Activated T-cell treated with anti-CD3 and anti-CD28 coated beads for 48 hours (primary cell): ENCODE measurements at regions not wholly inside any gene's neighbourhood (a gene's known extent, or its start where the extent isn't known, plus 50 kb on each side); places are given as distances from the start of the nearest gene placed in this dataset.
"Not testable (repeated sequence)": the region's sequence is repeated elsewhere in the genome, so short reads cannot be mapped to it uniquely, and the experiment has no call there.

Source experiments
- DNase-seq: peaks from one replicate; pipeline ENCODE4 v3.0.0-alpha.2; 2020; ENCODE audit warnings: low read depth

- no peak for DNase-seq
Measured at GRCh38 chr22:49721211-49721763, 106.4 kb downstream of the BRD1 start.

DNA sequence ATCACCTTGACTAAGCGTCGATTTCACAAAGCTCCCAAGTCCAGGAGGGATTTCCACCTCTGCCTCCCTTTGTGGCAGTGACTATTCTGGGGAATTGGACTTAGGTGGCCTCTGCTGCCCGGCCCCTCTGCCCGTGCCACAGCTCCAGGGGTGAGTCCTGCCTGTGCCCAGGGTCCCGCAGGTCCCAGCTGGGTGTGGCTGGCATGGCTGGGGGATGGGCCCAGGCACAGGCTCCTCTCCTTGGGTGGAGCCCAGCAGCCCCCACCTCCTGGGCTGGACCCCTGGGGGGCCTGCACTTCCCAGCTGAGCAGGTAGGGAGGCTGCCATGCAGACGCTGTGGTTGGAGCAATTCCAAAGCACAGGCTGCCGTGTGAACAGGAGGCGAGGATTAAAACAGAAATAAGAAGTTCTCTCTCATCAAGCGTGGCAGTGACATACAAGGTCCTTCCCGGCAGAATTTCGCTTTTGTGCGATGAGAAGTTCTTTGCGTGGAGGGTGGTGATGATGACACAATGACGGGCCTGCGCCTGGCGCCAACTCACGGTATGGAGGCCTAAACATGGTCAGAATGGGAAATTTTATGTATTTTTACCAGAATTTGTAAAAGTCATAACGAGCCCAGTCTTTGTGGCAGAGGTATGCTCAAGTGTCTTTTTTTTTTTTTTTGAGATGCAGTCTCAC lies 107.3 kb downstream of the BRD1 start:
- DNase-seq = no peak

DNA sequence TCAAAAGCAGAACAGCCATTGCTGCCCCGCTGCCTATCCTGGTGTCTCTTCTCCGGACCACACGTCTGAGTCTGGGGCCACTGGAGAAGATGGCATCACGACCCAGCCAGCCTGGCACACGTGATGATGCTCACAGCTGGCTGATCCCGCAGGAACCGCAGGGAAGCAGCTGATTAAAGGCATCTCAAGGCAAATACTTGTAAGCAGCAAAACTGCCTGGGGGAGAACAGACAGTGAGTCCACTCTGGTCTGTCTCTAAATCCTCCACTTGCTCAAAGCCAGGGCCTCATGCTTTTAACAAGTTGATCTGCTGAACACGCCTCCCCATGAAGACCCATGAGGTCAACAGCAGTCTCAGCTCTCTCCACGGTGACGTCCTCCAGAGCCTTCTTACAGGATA lies 108.6 kb downstream of the BRD1 start:
- no peak for DNase-seq

GRCh38 chr22:49718396-49718795 lies 109.3 kb downstream of the BRD1 start:
- DNase-seq = no peak

DNA sequence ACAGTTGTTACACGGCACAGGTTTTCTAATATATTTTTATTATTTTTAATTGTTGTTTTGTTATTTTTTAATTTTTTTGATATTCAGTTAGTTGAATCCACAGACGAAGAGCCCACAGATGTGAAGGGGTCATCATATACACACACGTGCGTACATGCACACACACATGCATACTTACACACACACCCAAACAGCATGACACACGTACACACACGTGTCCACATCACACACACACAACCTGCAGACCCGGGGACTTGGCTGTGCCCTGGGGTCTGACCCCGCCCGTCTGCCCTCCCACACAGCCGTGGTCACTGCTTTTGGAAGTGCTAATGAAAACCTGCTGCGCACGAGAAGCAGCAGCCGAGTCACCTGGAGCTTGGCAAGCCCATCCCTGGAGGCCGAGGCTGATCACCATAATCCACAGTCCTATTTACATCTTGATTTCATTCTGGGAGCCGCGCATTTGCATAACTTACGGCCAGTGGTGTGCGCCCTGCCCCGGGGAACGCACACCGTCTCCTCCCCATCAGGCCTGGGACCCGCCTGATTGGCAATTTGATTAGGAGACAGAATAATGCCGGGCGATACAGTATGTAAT lies 110.3 kb downstream of the BRD1 start:
- DNase-seq = no peak

- no peak for DNase-seq
Measured at GRCh38 chr22:49716441-49716840, 111.2 kb downstream of the BRD1 start.

DNA sequence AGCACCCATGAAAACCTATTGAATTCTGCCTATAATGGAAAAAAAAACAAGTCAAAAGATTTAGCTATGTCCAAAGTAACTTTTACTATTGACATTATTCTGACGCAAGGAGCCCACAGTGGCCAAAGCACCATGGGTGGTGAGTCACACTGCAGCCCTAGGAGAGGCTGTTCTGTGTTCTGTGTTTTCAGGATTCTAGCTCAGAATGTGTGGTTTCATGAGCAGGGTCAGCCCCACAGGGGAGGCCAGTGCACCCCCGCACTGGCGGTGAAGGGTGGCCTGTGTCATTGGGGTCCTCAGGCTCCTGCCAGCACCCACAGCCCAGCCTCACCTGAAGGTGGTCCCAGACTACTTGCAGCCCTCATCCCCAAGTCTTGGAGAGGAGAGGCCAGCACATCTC lies 112.2 kb downstream of the BRD1 start:
- no peak for DNase-seq

GRCh38 chr22:49713003-49713402 lies 114.7 kb downstream of the BRD1 start:
- no peak for DNase-seq

DNA sequence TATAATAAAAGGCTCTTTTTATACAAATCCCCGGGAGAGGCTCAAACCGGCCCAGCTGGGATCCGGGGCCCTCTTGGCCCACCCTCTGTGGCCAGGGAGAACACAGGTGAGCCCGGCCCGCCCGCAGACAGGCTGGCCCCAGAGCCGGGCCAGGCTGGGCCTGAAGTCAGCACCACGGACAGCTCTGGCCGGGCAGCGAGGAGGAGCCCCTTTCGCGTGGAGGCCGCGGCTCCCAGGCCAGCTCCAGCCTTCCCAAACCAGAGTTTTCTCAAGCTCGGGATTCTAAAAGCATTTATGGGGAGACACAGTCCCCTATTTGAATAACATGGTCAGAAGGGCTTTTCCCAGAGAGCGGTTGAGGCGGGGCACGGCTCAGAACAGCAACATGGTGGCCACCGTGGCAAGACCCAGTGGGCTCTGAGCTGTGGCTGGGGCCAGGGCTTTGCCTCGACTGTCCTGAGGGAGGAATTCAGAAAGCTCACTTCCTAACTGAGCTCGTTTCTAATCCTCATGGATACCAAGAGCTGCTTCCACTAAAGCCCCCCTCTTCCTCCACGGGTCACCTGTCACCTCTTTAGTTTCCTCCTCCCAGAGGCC lies 115.4 kb downstream of the BRD1 start:
- no peak for DNase-seq

DNA sequence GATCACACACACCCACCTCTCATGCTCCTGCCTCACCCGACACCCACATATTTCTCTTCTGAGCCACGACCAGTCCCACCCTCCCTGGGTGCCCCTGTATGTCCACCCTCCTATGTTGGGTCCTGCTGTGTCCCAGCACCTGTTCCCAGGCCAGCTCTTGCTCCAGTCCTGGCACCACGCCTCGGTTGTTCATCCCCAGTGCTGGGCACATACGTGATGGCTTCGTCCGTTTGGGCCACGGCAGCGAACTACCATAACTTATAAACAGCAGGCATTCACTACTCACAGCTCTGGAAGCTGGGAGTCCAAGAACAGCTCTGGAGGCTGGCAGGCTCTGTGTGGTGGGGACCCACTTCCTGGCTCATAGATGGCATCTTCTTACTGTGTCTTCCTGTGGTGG lies 116.9 kb downstream of the BRD1 start:
- DNase-seq = no peak

- DNase-seq = no peak
Measured at GRCh38 chr22:49709464-49709863, 118.2 kb downstream of the BRD1 start.

DNA sequence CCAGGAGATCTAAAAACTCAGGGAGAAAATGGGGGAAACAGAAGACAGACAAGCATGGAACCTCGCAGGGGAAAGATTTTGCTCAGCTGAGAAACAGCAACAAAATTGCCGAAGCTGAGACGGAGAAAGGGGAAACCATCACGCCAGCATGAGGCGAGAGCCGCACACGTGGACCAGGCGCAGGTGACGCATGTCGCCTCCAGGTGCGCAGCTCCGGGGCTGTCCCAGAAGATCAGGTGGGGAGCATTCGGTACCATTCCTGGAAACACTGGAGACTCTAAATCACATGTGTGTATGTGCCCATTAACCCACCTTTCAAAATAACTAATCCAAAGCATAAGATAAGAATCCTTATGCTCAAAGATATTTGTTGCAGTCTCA lies 121.7 kb downstream of the BRD1 start:
- no peak for DNase-seq

DNA sequence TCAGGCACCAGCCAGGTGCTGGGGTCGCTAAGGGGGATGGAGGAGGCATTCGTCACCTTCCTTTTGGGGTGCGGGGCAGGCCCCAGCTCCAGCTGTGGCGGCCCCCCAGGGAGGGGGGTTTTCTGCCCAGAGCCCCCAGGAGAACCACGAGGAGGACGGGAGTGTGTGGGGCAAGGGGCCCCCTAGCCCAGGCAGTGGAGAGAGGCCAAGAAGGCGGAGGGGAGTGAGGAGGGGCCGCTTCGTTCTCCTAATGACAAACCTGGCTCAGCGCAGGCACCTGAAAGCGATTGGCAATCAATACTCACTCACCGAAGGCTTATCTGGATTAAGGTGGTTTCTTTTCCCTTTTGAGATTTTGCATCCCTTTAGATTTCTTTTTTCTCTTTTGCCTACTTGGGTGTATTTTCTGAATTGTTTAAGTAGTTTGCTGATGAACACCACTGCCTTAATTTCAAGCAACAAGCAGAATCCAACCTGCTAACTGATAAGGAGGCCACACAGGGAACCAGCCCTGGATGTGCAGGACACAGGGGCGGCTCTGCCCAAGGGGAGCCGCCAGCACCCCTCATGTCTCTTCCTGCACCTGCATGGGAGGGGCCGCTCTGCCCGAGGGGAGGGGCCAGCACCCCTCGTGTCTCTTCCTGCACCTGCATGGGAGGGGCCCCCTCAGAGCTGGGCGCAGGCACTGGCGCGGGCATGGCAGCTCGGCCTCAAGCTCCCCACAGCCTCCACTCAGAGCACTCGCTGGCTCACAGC lies 122.3 kb downstream of the BRD1 start:
- no peak for DNase-seq

DNA sequence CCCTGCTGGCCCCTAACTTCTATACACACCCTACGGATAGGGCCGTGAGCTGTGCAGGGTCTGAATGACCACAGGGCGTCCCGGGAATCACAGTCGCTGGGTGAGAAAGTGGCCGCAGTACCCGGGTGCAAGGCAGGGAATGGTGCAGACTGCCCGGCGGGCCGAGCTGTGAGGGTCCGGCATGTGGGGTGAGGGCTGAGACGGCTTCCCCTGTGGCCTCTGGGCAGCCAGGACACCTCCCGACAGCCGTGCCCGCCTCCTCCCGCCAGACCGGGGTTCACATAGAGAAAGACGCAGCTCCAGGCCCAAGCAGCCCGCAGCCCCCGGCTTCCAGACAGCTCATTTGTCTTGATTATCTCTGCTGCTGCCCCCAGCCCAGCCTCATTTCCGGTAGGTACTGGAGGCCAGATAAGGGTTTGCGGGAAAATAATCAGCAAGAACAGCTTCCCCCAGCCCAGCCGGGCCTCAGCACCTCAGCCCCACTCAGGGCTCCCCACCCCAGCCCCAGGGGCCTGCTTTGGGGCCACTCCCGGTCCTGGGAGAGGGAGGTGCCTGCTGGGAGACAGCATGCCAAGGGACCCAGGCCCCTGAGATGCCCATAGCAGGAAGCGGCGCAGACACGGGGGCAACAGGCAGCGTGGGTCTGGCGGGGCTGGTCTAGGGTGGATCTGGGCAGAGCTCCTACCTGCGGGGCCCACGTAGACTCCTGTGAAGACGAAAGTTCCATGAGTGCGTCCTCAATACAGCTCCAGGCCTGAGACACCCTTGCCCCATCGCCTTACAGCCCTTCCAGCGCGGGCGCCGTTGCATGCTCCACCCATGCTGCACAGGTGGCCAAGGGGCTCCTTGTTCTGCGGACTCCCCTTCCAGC lies 123.1 kb downstream of the BRD1 start:
- no peak for DNase-seq

DNA sequence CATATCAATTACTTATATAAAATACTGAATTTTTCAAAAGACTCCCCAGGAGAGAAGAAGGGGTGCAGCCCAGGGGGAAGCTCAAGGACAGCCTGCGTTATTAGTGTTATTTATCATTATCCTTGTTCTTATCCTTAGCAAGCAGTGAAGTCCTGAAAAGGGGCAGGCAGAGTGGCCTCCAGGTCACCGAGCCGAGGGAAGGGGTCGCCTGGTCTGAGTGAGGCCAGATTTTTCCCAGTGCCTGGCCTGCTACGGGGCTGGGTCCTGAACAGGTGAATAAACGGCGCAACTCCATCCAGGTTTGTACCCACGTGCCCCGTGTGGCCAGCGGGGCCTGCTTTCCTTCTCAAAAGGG lies 123.7 kb downstream of the BRD1 start:
- no peak for DNase-seq

GRCh38 chr22:49703505-49703904 lies 124.2 kb downstream of the BRD1 start:
- no peak for DNase-seq

DNA sequence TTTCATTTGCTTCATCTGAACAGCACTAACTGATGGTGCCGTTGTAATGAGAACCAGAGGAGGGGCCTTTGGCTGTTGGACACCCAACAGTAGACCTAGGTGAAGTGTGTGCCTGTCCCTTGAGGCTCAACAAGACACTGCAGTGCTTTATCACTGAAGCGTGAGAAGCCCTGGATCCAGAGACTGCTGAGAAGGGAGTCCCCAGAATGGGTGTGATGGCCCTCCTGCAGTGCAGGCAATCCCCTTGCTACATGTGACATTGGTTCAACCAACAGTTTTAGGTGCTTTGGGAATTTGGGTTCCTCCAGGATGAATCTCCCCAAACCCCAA lies 125.6 kb downstream of the BRD1 start:
- no peak for DNase-seq

- no peak for DNase-seq
Measured at GRCh38 chr22:49701380-49702067, 126.1 kb downstream of the BRD1 start.

DNA sequence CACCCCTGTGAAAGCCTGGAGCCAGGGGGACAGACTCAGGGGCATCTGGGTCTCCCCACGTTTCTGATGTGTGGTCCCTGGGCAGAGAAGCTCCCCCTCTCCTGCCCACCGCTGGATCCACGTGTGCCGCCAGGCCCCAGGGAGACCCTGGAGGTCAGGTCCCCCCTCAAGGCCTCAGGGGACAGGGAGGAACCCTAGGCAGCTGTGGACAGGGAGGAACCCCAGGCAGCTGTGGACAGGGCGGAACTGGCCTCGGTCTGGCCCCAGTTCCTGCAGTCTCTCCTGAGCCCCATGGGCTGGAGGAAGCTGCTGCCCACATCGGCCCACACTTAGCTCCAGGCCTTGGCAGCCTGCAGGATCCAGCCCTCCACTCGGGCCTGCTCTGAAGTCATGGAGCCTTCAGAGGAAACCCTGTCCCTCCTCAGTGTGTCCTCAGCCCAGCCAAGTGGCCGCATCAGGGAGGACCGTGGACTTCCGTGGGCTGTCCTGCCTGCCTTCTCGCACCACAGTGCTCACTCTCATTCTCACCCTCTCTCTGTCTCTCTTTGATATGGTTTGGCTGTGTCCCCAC lies 127.7 kb downstream of the BRD1 start:
- DNase-seq = no peak

DNA sequence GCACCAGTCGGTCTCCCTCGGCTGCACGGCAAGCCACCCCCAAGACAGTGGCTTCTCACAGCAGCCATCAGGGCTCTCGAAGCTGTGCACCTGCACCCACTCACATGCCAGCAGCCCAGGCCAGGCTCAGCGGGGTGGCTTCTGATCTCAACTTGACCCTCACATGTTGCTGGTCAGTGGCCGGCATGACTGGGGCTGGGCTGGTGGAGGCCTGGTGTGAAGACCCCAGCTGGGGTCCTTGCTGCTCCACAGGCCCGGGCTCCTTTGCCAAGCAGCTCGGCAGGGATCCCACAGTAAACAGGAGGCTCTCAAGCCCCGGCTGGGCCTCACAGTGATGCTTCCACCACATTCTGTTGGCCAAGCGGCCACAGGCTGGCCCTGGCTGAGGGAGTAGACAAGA lies 128.2 kb downstream of the BRD1 start:
- no peak for DNase-seq

GRCh38 chr22:49698616-49699015 lies 129.1 kb downstream of the BRD1 start:
- not testable (repeated sequence) for DNase-seq
